ENCODE measurements at regions not wholly inside any gene's neighbourhood (a gene's known extent, or its start where the extent isn't known, plus 50 kb on each side); places are given as distances from the start of the nearest gene placed in this dataset.
"Not testable (repeated sequence)": the region's sequence is repeated elsewhere in the genome, so short reads cannot be mapped to it uniquely, and the experiment has no call there.

GRCh38 chr2:111544006-111544405 is 340.0 kb downstream of the ANAPC1 start:
- not testable (repeated sequence) for DNase-seq

GRCh38 chr2:111545723-111546431 is 338.1 kb downstream of the ANAPC1 start:
- not testable (repeated sequence) for DNase-seq

GRCh38 chr2:111546578-111546977 is 337.4 kb downstream of the ANAPC1 start:
- not testable (repeated sequence) for DNase-seq

GRCh38 chr2:111549174-111549573 is 334.8 kb downstream of the ANAPC1 start:
- DNase-seq = not testable (repeated sequence)

- not testable (repeated sequence) for DNase-seq
These were observed 332.6 kb downstream of the ANAPC1 start for GRCh38 chr2:111551428-111551827.

- DNase-seq = not testable (repeated sequence)
These were observed 331.4 kb downstream of the ANAPC1 start for GRCh38 chr2:111552625-111553024.

- not testable (repeated sequence) for DNase-seq
These were observed 324.7 kb downstream of the ANAPC1 start for GRCh38 chr2:111559301-111559700.

GRCh38 chr2:111559814-111560213 is 324.2 kb downstream of the ANAPC1 start:
- DNase-seq = not testable (repeated sequence)

GRCh38 chr2:111566068-111566467 is 317.9 kb downstream of the ANAPC1 start:
- DNase-seq = not testable (repeated sequence)

GRCh38 chr2:111567233-111567632 is 316.8 kb downstream of the ANAPC1 start:
- not testable (repeated sequence) for DNase-seq

- not testable (repeated sequence) for DNase-seq
These were observed 314.4 kb downstream of the ANAPC1 start for GRCh38 chr2:111569356-111570199.

- not testable (repeated sequence) for DNase-seq
These were observed 313.5 kb downstream of the ANAPC1 start for GRCh38 chr2:111570300-111571114.

GRCh38 chr2:111574803-111575202 is 309.2 kb downstream of the ANAPC1 start:
- DNase-seq = not testable (repeated sequence)

GRCh38 chr2:111577154-111577885 is 306.7 kb downstream of the ANAPC1 start:
- DNase-seq = not testable (repeated sequence)

GRCh38 chr2:111579500-111580134 is 304.4 kb downstream of the ANAPC1 start:
- DNase-seq = not testable (repeated sequence)

- DNase-seq = not testable (repeated sequence)
These were observed 303.4 kb downstream of the ANAPC1 start for GRCh38 chr2:111580616-111581015.

GRCh38 chr2:111582090-111582489 is 301.9 kb downstream of the ANAPC1 start:
- not testable (repeated sequence) for DNase-seq

GRCh38 chr2:111583480-111583879 is 300.5 kb downstream of the ANAPC1 start:
- DNase-seq = not testable (repeated sequence)

- not testable (repeated sequence) for DNase-seq
These were observed 299.5 kb downstream of the ANAPC1 start for GRCh38 chr2:111584540-111584939.

GRCh38 chr2:111584950-111585349 is 299.0 kb downstream of the ANAPC1 start:
- not testable (repeated sequence) for DNase-seq

GRCh38 chr2:111586014-111586413 is 298.0 kb downstream of the ANAPC1 start:
- not testable (repeated sequence) for DNase-seq

GRCh38 chr2:111595072-111595471 is 288.9 kb downstream of the ANAPC1 start:
- DNase-seq = not testable (repeated sequence)
